GM12878 (cell line): ENCODE measurements at regions not wholly inside any gene's neighbourhood (a gene's known extent, or its start where the extent isn't known, plus 50 kb on each side); places are given as distances from the start of the nearest gene placed in this dataset.
"Not testable (repeated sequence)": the region's sequence is repeated elsewhere in the genome, so short reads cannot be mapped to it uniquely, and the experiment has no call there.

ENCODE experiments used
- ATAC-seq: fragments of 200-7000 bp; cut with Tn5 transposase; 3 replicates; pipeline ENCODE4 v1.9.1; 2020; ENCODE audit warnings: mild to moderate bottlenecking, moderate library complexity
- BruUV-seq: library from RNA; stranded (reverse); fragments of 400-500 nt; replicated peaks from 2 replicates; lab custom pipeline; 2021; lab: Mats Ljungman, UMichigan
- CTCF ChIA-PET: fragments of 300-600 bp; sonication (Branson Sonifier 250); formaldehyde crosslinking; extraction: SDS; loops from one replicate; lab custom pipeline; 2021; ENCODE audit warnings: inconsistent platforms; lab: Yijun Ruan, JAX
- POLR2A ChIA-PET: fragments of 350-600 bp; formaldehyde crosslinking; extraction: SDS; loops from one replicate; lab custom pipeline; 2021; ENCODE audit warnings: inconsistent platforms; lab: Charles Lee
- RAD21 ChIA-PET: fragments of 300-600 bp; sonication (Branson Sonifier 250); formaldehyde crosslinking; loops from one replicate; lab custom pipeline; 2023; ENCODE audit warnings: antibody characterized with exemption; ENCODE audit not compliant: unreplicated experiment; lab: Charles Lee
- SMC1A ChIA-PET: fragments of 300-600 bp; sonication (Branson Sonifier 250); formaldehyde crosslinking; loops from one replicate; lab custom pipeline; 2023; ENCODE audit not compliant: unreplicated experiment, uncharacterized antibody; lab: Charles Lee
- DNase-seq: peaks from one replicate; pipeline ENCODE4 v3.0.0-alpha.2; 2011; ENCODE audit warnings: low read depth, low spot score
- FAIRE-seq: peaks from 3 replicates; lab custom pipeline; 2011; peaks lifted over from hg19 to GRCh38; lab: Jason Lieb, UNC
- H2AFZ ChIP-seq: 2 replicates; pipeline ENCODE4 v1.6.0; 2011; ENCODE audit warnings: low read depth, low read length, control low read depth; ENCODE audit not compliant: control insufficient read depth
- H3K27ac ChIP-seq: 2 replicates; pipeline ENCODE4 v1.5.1; 2011; ENCODE audit warnings: control low read depth; ENCODE audit not compliant: control insufficient read depth, insufficient read depth
- H3K27me3 ChIP-seq, 2 experiments: replicated peaks in 1 of 2; 2 replicates each; pipeline versions ENCODE4 v1.6.0 to v1.6.1; 2011; ENCODE audit warnings: low read length in 1 of 2; ENCODE audit not compliant: control insufficient read depth in 2 of 2, insufficient read depth in 2 of 2
- H3K36me3 ChIP-seq, 2 experiments: 2 replicates each; pipeline ENCODE4 v1.5.1; 2011; ENCODE audit warnings: low read length in 1 of 2; ENCODE audit not compliant: control insufficient read depth in 2 of 2, insufficient read depth in 2 of 2
- H3K4me1 ChIP-seq: 2 replicates; pipeline ENCODE4 v1.6.1; 2011; ENCODE audit warnings: mild to moderate bottlenecking, low read length, moderate library complexity, mixed read lengths; ENCODE audit not compliant: control insufficient read depth, insufficient read depth
- H3K4me2 ChIP-seq: 2 replicates; pipeline ENCODE4 v1.6.0; 2011; ENCODE audit warnings: control low read depth; ENCODE audit not compliant: control insufficient read depth, insufficient read depth
- H3K4me3 ChIP-seq: fragments of 200-600 bp; sonication (generic); 2 replicates; pipeline ENCODE4 v1.5.1; 2016
- H3K79me2 ChIP-seq: 2 replicates; pipeline ENCODE4 v1.6.0; 2011; ENCODE audit warnings: low read length; ENCODE audit not compliant: control insufficient read depth, insufficient read depth
- H3K9ac ChIP-seq: 2 replicates; pipeline ENCODE4 v1.8.0; 2011; ENCODE audit warnings: low read length, control low read depth, mixed read lengths; ENCODE audit not compliant: control insufficient read depth, insufficient read depth
- H3K9me3 ChIP-seq: replicated peaks from 3 replicates; pipeline ENCODE4 v1.5.1; 2011; ENCODE audit warnings: mild to moderate bottlenecking, low read length; ENCODE audit not compliant: control insufficient read depth, insufficient read depth
- H4K20me1 ChIP-seq: 2 replicates; pipeline ENCODE4 v1.6.0; 2011; ENCODE audit not compliant: control insufficient read depth, insufficient read depth
- ATF7 ChIP-seq: fragments of 450-650 bp; IDR thresholded peaks from 2 replicates; pipeline ENCODE4 v1.6.1; 2016; ENCODE audit warnings: low read depth, mild to moderate bottlenecking
- BACH1 ChIP-seq: fragments of 450-650 bp; IDR thresholded peaks from 2 replicates; pipeline ENCODE4 v1.6.1; 2017; ENCODE audit warnings: mild to moderate bottlenecking, borderline replicate concordance
- CEBPB ChIP-seq, 2 experiments: fragments of 150-350 bp in 1 of 2; IDR thresholded peaks; 2 replicates each; pipeline ENCODE4 v1.6.1; 2012 to 2014; ENCODE audit warnings: low read depth in 2 of 2, low read length in 2 of 2, borderline replicate concordance in 1 of 2, inconsistent platforms in 1 of 2
- FOXK2 ChIP-seq: fragments of 450-650 bp; IDR thresholded peaks from 2 replicates; pipeline ENCODE4 v1.6.1; 2017; ENCODE audit warnings: mild to moderate bottlenecking, moderate library complexity
- HDAC2 ChIP-seq: fragments of 200-600 bp; sonication (generic); IDR thresholded peaks from 2 replicates; pipeline ENCODE4 v1.6.1; 2017
- MEF2A ChIP-seq: IDR thresholded peaks from 2 replicates; pipeline ENCODE4 v1.6.1; 2011; ENCODE audit warnings: low read depth, mild to moderate bottlenecking, low read length, moderate library complexity; ENCODE audit not compliant: insufficient read depth
- NR2C1 ChIP-seq: fragments of 450-650 bp; IDR thresholded peaks from 2 replicates; pipeline ENCODE4 v1.6.1; 2017; ENCODE audit warnings: antibody characterized with exemption, mild to moderate bottlenecking, moderate library complexity
- NR2F1 ChIP-seq: fragments of 450-650 bp; conservative IDR thresholded peaks from 2 replicates; pipeline ENCODE4 v1.6.1; 2017; ENCODE audit warnings: mild to moderate bottlenecking
- NRF1 ChIP-seq: conservative IDR thresholded peaks from 2 replicates; pipeline ENCODE4 v1.6.1; 2011; ENCODE audit warnings: mild to moderate bottlenecking, low read depth, low read length, improper control_type of control experiment
- ZNF384 ChIP-seq: IDR thresholded peaks from 2 replicates; pipeline ENCODE4 v1.6.1; 2012; ENCODE audit warnings: low read depth, mild to moderate bottlenecking, low read length, improper control_type of control experiment, borderline replicate concordance
- WGBS: methylation state at CpG from one replicate; pipeline ENCODE4 v1.1.6; 2016; ENCODE audit warnings: low lambda C conversion rate; ENCODE audit not compliant: insufficient replicate concordance, insufficient coverage; ENCODE audit errors: missing lambda C conversion rate; 5-methylcytosine and 5-hydroxymethylcytosine counted together
- in situ Hi-C: fragments of 300-500 bp; cut with MboI; formaldehyde crosslinking; loops from 9 replicates; pipeline ENCODE4 v1.14.3; 2018; ENCODE audit warnings: mixed read lengths
- intact Hi-C: fragments of 100-400 bp; cut with micrococcal nuclease; formaldehyde crosslinking; loops from one replicate; pipeline ENCODE4 v1.14.2; 2022; ENCODE audit not compliant: unreplicated experiment
- TF ChIP-seq, protein P1 (sequence below): IDR thresholded peaks from 2 replicates; pipeline ENCODE4 v1.6.1; 2011; ENCODE audit warnings: low read depth, mild to moderate bottlenecking, low read length, moderate library complexity, borderline replicate concordance; ENCODE audit errors: extremely low read depth

DNA sequence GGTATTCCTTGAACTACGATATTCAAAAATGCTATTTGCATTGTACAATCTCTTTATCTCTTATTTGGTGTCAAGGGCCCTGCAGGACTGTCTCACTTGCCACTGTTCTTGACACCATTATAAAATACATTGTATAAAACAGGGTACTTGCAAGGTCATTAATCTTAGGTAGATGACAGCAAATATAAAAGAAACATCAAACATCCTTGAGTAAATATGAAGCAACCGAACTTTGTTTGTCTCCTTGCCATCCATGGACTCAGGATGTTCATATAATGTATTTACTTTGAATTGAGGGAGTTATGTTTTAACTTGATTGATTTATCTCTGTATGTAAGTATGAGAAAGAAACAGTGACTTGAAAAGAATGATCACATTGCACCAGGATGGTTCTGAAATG lies 87.3 kb downstream of the UGT2B4 start:
- Histone ChIP-seq H3K4me3 (no peak overlapping the region), H3K27me3 (no peaks in the 10 kb centered on the region), H3K9ac (no peak overlapping the region), H3K9me3 (no peaks in the 10 kb centered on the region), H3K27ac (no peak overlapping the region), H3K79me2 (no peaks in the 10 kb centered on the region), H2AFZ (no peak overlapping the region), H3K4me2 (no peak overlapping the region), H4K20me1 (no peaks in the 10 kb centered on the region), H3K36me3 (no peaks in the 10 kb centered on the region), H3K4me1 (no peaks in the 10 kb centered on the region)
- RAD21 ChIA-PET, result no interaction called here
- no peak for DNase-seq
- in situ Hi-C loops (no loop called here), intact Hi-C loops (no loop called here)
- SMC1A ChIA-PET, result no interaction called here
- CTCF ChIA-PET, result no interaction called here
- TF ChIP-seq HDAC2, result no peak
- TF ChIP-seq ATF7, result no peak
- no peak for TF ChIP-seq CEBPB (IDR thresholded peaks at IDR 0.05; ENCODE audit: borderline replicate concordance in 1 of 2, low read depth in 2 of 2, low read length in 2 of 2)
- TF ChIP-seq, protein P1, sequence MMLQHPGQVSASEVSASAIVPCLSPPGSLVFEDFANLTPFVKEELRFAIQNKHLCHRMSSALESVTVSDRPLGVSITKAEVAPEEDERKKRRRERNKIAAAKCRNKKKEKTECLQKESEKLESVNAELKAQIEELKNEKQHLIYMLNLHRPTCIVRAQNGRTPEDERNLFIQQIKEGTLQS, result no peak
- TF ChIP-seq NRF1, result no peak
- TF ChIP-seq NR2F1, result no peak
- TF ChIP-seq ZNF384, result no peak
- no peak for TF ChIP-seq NR2C1
- no peak for TF ChIP-seq MEF2A
- no peak for TF ChIP-seq FOXK2
- no peak for TF ChIP-seq BACH1
- POLR2A ChIA-PET, result no interaction called here
- 0% methylated on average over 2 of the region's 2 CpGs for WGBS
- no peak for ATAC-seq
- BruUV-seq, result no TSS peak
- FAIRE-seq, result no peak

DNA sequence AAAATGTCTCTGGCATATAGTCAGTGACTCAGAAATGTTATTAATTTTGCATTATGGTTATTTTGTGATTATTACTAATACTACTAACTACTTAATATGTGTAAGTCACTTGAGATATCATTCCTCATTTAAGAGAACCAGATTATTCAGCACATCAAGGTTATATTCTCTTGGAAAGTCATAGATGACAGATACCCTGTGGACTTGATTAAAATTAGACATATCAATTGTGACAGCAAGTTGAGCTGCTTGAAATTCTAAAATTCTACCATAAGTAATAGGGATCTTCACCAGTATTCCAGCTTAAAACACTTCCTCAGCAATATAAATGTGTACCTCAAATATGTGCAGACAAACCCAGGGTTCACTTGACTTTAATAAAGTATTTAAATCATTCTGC lies 83.7 kb downstream of the UGT2B4 start:
- H3K9ac ChIP-seq, H3K4me3 ChIP-seq, in situ Hi-C loops, CTCF ChIA-PET, POLR2A ChIA-PET, H3K79me2 ChIP-seq, H3K36me3 ChIP-seq, FAIRE-seq, H3K9me3 ChIP-seq, H2AFZ ChIP-seq, SMC1A ChIA-PET, BruUV-seq, H3K4me1 ChIP-seq, H3K27me3 ChIP-seq, H3K27ac ChIP-seq, H3K4me2 ChIP-seq, DNase-seq, RAD21 ChIA-PET, intact Hi-C loops, H4K20me1 ChIP-seq, ATAC-seq: not testable (repeated sequence)

DNA sequence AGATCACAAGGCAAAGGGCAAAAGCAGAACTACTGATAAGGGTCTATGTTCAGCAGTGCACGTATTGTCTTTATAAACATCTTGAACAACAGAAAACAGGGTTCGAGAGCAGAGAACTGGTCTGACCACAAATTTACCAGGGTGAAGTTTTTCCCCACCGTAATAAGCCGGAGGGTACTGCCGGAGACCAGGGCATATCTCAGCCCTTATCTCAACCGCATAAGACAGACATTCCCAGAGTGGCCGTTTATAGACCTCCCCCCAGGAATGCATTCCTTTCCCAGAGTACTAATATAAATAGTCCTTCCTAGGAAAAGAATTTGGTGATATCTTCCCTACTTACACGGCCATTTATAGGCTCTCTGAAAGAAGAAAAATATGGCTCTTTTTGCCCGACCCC lies 71.0 kb downstream of the UGT2B4 start:
- H2AFZ ChIP-seq, H3K9ac ChIP-seq, FAIRE-seq, ATAC-seq, H3K36me3 ChIP-seq, H3K4me2 ChIP-seq, SMC1A ChIA-PET, RAD21 ChIA-PET, H3K4me3 ChIP-seq, H3K27ac ChIP-seq, H3K4me1 ChIP-seq, H4K20me1 ChIP-seq, in situ Hi-C loops, BruUV-seq, intact Hi-C loops, H3K27me3 ChIP-seq, POLR2A ChIA-PET, H3K79me2 ChIP-seq, DNase-seq, H3K9me3 ChIP-seq: not testable (repeated sequence)
- CTCF ChIA-PET, result interaction anchor here (0.7 kb wide), 1 partner anchor 580 kb away, joined by 3 read pairs; no protein-coding TSS in a partner anchor
- 46% methylated on average over 9 of the region's 9 CpGs for WGBS
